ENCODE measurements at regions not wholly inside any gene's neighbourhood (a gene's known extent, or its start where the extent isn't known, plus 50 kb on each side); places are given as distances from the start of the nearest gene placed in this dataset.

DNA sequence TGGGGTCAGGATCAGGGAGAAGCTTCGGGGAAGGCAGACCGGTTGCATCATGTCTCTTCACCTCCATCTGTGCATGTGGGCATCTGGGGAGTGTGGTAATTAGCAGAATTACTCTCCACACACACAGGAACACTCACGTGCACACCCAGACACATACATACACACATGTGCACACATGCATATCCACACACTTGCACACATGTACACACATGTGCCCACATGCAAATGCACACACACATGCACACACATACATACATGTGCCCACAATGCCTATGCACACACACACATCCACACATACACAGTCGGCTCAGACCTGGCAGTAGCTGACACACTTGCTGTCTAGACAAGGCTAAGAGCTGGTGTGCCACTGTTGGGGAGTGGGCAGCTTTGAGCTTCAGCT lies 212.3 kb upstream of the PMEPA1 start:
- Histone ChIP-seq H3K4me3 (ENCODE audit: control insufficient read depth in 1 of 7, extremely low read depth in 1 of 7, insufficient read depth in 4 of 7, low read depth in 2 of 7, low read length in 6 of 7) (no peak overlapping the region), H3K4me1 (ENCODE audit: control extremely low read depth in 1 of 4, control insufficient read depth in 4 of 4, insufficient read depth in 4 of 4, low read length in 3 of 4) (peaks cover 0 to 9% (median 4%) of the 10 kb centered on the region in 4 experiments), H3K36me3 (ENCODE audit: control insufficient read depth in 4 of 4, insufficient read depth in 4 of 4, low read length in 3 of 4) (no peaks in the 10 kb centered on the region), H3K27ac (ENCODE audit: insufficient read depth in 1 of 2, low read depth in 1 of 2, low read length in 2 of 2, poor library complexity in 1 of 2, severe bottlenecking in 2 of 2) (no peak overlapping the region), H3K9me3 (ENCODE audit: control extremely low read depth in 1 of 5, control insufficient read depth in 4 of 5, insufficient read depth in 2 of 5, low read depth in 1 of 5, low read length in 4 of 5) (peaks cover 0 to 16% (median 4%) of the 10 kb centered on the region in 5 experiments), H3K27me3 (replicated peaks in 2 of 5; ENCODE audit: control insufficient read depth in 4 of 5, insufficient read depth in 5 of 5, low read length in 4 of 5) (no peaks in the 10 kb centered on the region)
- ChIA-PET POLR2A (no interaction called here), CTCF (no interaction called here)
- 83% methylated on average over 1 of the region's 4 CpGs for WGBS (ENCODE audit: insufficient coverage)
- peak in 2 of 3 donors; percentile 26 to 42 for DNase-seq

DNA sequence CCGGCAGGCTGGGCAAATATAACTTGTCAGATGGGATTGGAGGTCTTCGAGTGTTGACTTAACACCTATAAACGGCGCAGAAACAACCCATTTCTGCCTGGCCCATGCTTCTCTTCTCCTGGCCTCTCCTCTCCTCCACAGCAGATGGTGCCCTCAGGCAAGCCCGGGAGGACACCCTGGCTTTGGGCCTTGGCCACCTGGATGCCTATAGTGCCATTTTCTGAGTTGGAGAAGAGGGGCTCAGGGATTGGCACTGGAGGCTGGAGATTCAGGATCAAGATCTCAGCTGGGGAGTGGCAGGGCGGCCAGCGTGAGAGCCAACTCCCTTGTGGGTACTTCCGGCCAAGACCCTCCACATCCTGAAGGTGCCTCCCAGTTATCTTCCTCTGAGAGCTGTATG lies 211.9 kb upstream of the PMEPA1 start:
- no peak overlapping the region for H3K27ac ChIP-seq (ENCODE audit: insufficient read depth in 1 of 2, low read depth in 1 of 2, low read length in 2 of 2, poor library complexity in 1 of 2, severe bottlenecking in 2 of 2)
- 74% methylated on average over 8 of the region's 8 CpGs for WGBS (ENCODE audit: insufficient coverage)

DNA sequence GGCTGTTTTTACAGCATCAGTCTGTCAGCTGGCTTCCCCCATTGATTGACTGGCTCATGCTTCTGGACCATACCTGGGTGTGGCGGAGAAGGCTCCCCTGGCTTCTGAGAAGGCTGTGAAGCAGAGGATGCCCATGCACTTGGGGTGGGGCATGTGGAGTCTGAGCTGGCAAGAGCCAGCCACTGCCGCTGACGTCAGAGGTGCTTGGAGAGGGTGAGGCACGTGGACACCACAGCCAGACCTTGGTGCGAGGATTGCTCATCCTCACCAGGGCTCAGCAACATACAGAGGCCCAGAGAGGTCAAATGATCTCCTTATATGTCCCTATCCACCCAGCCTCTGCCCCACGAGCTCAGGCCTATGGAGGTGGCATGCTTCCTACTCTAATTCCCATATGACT lies 211.2 kb upstream of the PMEPA1 start:
- 88% methylated on average over 5 of the region's 6 CpGs for WGBS (ENCODE audit: insufficient coverage)
- Histone ChIP-seq H3K27me3 (replicated peaks in 2 of 5; ENCODE audit: control insufficient read depth in 4 of 5, insufficient read depth in 5 of 5, low read length in 4 of 5) (no peaks in the 10 kb centered on the region), H3K36me3 (ENCODE audit: control insufficient read depth in 4 of 4, insufficient read depth in 4 of 4, low read length in 3 of 4) (no peaks in the 10 kb centered on the region), H3K4me3 (ENCODE audit: control insufficient read depth in 1 of 7, extremely low read depth in 1 of 7, insufficient read depth in 4 of 7, low read depth in 2 of 7, low read length in 6 of 7) (no peak overlapping the region), H3K4me1 (ENCODE audit: control extremely low read depth in 1 of 4, control insufficient read depth in 4 of 4, insufficient read depth in 4 of 4, low read length in 3 of 4) (peaks cover 0 to 9% (median 4%) of the 10 kb centered on the region in 4 experiments), H3K27ac (ENCODE audit: insufficient read depth in 1 of 2, low read depth in 1 of 2, low read length in 2 of 2, poor library complexity in 1 of 2, severe bottlenecking in 2 of 2) (no peak overlapping the region), H3K9me3 (ENCODE audit: control extremely low read depth in 1 of 5, control insufficient read depth in 4 of 5, insufficient read depth in 2 of 5, low read depth in 1 of 5, low read length in 4 of 5) (peaks cover 0 to 6% (median under 1%) of the 10 kb centered on the region in 5 experiments)
- POLR2A ChIA-PET, result no interaction called here
- DNase-seq, result no peak
- CTCF ChIA-PET, result no interaction called here

More for the DNA sequence above, 211.9 kb upstream of the PMEPA1 start:
- Histone ChIP-seq H3K9me3 (ENCODE audit: control extremely low read depth in 1 of 5, control insufficient read depth in 4 of 5, insufficient read depth in 2 of 5, low read depth in 1 of 5, low read length in 4 of 5) (peaks cover 0 to 13% (median 4%) of the 10 kb centered on the region in 5 experiments), H3K36me3 (ENCODE audit: control insufficient read depth in 4 of 4, insufficient read depth in 4 of 4, low read length in 3 of 4) (no peaks in the 10 kb centered on the region), H3K4me1 (ENCODE audit: control extremely low read depth in 1 of 4, control insufficient read depth in 4 of 4, insufficient read depth in 4 of 4, low read length in 3 of 4) (peaks cover 0 to 9% (median 4%) of the 10 kb centered on the region in 4 experiments), H3K4me3 (ENCODE audit: control insufficient read depth in 1 of 7, extremely low read depth in 1 of 7, insufficient read depth in 4 of 7, low read depth in 2 of 7, low read length in 6 of 7) (no peak overlapping the region), H3K27me3 (replicated peaks in 2 of 5; ENCODE audit: control insufficient read depth in 4 of 5, insufficient read depth in 5 of 5, low read length in 4 of 5) (no peaks in the 10 kb centered on the region)
- no peak for DNase-seq
- CTCF ChIA-PET, result no interaction called here
- POLR2A ChIA-PET, result no interaction called here

DNA sequence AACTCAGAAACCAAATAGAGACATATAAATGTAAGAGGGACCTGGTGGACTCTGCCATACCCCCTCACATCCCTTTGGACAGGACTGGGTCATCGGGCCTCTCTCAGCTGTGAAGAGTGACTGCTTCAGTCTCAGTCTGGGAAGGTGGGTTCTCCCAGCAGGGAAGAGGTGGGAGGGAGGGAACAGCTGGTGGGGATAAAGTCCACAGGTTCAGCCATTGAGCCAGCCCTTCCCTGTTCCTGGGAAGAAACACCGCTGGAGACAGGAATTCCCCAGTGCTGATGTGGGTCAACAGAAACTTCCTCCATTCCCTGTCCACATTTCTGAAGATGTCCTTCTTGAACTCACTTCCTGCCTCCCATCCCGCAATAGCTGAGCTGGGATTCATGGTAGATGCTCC lies 209.2 kb upstream of the PMEPA1 start:
- Histone ChIP-seq H3K36me3 (ENCODE audit: control insufficient read depth in 4 of 4, insufficient read depth in 4 of 4, low read length in 3 of 4) (no peaks in the 10 kb centered on the region), H3K4me3 (ENCODE audit: control insufficient read depth in 1 of 7, extremely low read depth in 1 of 7, insufficient read depth in 4 of 7, low read depth in 2 of 7, low read length in 6 of 7) (no peak overlapping the region), H3K4me1 (ENCODE audit: control extremely low read depth in 1 of 4, control insufficient read depth in 4 of 4, insufficient read depth in 4 of 4, low read length in 3 of 4) (peaks cover 0 to 9% (median 4%) of the 10 kb centered on the region in 4 experiments), H3K27me3 (replicated peaks in 2 of 5; ENCODE audit: control insufficient read depth in 4 of 5, insufficient read depth in 5 of 5, low read length in 4 of 5) (no peaks in the 10 kb centered on the region), H3K9me3 (ENCODE audit: control extremely low read depth in 1 of 5, control insufficient read depth in 4 of 5, insufficient read depth in 2 of 5, low read depth in 1 of 5, low read length in 4 of 5) (no peaks in the 10 kb centered on the region), H3K27ac (ENCODE audit: insufficient read depth in 1 of 2, low read depth in 1 of 2, low read length in 2 of 2, poor library complexity in 1 of 2, severe bottlenecking in 2 of 2) (no peak overlapping the region)
- ChIA-PET POLR2A (no interaction called here), CTCF (interaction anchor here (0.7 to 1.5 kb wide), 3 partner anchors 11 to 13 kb away, joined by 3 to 4 read pairs (median 3); no protein-coding TSS in a partner anchor)
- 100% methylated on average over 2 of the region's 3 CpGs for WGBS (ENCODE audit: insufficient coverage)
- no peak for DNase-seq

DNA sequence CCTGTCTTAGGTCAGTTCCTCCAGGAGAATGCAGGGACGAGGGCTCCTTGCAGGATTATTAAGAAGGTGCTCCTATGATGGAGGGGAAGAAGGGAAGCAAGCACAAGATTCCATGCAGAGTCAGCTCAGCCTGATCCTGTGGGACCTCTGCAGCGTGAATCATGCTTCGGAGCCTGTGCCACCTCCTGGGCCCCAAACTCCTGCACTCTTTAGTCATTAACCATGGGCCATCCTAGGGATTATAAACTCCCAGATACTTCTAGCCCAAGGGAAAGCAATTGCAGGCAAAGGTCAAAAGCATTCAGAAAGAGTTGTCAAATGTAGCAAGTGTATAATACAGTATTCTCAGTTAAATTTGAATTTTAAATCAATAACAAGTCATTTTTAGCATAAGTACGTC lies 208.7 kb upstream of the PMEPA1 start:
- H3K36me3 ChIP-seq (ENCODE audit: control insufficient read depth in 4 of 4, insufficient read depth in 4 of 4, low read length in 3 of 4), result no peaks in the 10 kb centered on the region
- no peak for DNase-seq
- H3K9me3 ChIP-seq (ENCODE audit: control extremely low read depth in 1 of 5, control insufficient read depth in 4 of 5, insufficient read depth in 2 of 5, low read depth in 1 of 5, low read length in 4 of 5), result no peaks in the 10 kb centered on the region
- WGBS (ENCODE audit: insufficient coverage), result 100% methylated on average over 2 of the region's 4 CpGs
- no peak overlapping the region for H3K27ac ChIP-seq (ENCODE audit: insufficient read depth in 1 of 2, low read depth in 1 of 2, low read length in 2 of 2, poor library complexity in 1 of 2, severe bottlenecking in 2 of 2)
- ChIA-PET POLR2A (no interaction called here), CTCF (interaction anchor here (1.0 to 1.5 kb wide), 3 partner anchors 11 to 14 kb away, joined by 3 to 4 read pairs (median 4); no protein-coding TSS in a partner anchor)
- no peak overlapping the region for H3K4me3 ChIP-seq (ENCODE audit: control insufficient read depth in 1 of 7, extremely low read depth in 1 of 7, insufficient read depth in 4 of 7, low read depth in 2 of 7, low read length in 6 of 7)
- H3K4me1 ChIP-seq (ENCODE audit: control extremely low read depth in 1 of 4, control insufficient read depth in 4 of 4, insufficient read depth in 4 of 4, low read length in 3 of 4), result peaks cover 0 to 9% (median 4%) of the 10 kb centered on the region in 4 experiments
- no peaks in the 10 kb centered on the region for H3K27me3 ChIP-seq (replicated peaks in 2 of 5; ENCODE audit: control insufficient read depth in 4 of 5, insufficient read depth in 5 of 5, low read length in 4 of 5)

DNA sequence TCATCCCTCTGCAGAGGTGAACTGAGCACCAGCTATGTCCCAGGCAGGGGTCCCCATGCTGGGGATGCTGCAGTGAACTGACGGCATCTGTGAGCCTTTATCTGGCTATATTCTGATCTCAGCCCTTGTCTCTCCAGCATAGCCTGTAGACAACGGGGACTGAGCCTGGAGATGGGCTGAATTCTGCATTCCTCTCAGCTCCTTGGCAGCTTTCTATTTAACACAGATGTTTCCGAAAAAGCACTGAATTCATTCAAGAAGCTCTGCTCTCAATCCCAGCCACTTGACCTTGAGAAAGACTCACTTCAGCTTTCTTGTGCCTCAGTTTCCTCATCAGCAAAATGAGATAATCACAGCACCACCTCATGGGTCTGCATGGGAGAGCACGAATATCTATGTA lies 204.4 kb upstream of the PMEPA1 start:
- WGBS (ENCODE audit: insufficient coverage), result 87% methylated on average over 3 of the region's 4 CpGs
- Histone ChIP-seq H3K27me3 (replicated peaks in 2 of 5; ENCODE audit: control insufficient read depth in 4 of 5, insufficient read depth in 5 of 5, low read length in 4 of 5) (no peaks in the 10 kb centered on the region), H3K27ac (ENCODE audit: insufficient read depth in 1 of 2, low read depth in 1 of 2, low read length in 2 of 2, poor library complexity in 1 of 2, severe bottlenecking in 2 of 2) (no peak overlapping the region), H3K4me3 (ENCODE audit: control insufficient read depth in 1 of 7, extremely low read depth in 1 of 7, insufficient read depth in 4 of 7, low read depth in 2 of 7, low read length in 6 of 7) (no peak overlapping the region), H3K36me3 (ENCODE audit: control insufficient read depth in 4 of 4, insufficient read depth in 4 of 4, low read length in 3 of 4) (no peaks in the 10 kb centered on the region), H3K4me1 (ENCODE audit: control extremely low read depth in 1 of 4, control insufficient read depth in 4 of 4, insufficient read depth in 4 of 4, low read length in 3 of 4) (peaks cover 0 to 18% (median 14%) of the 10 kb centered on the region in 4 experiments), H3K9me3 (ENCODE audit: control extremely low read depth in 1 of 5, control insufficient read depth in 4 of 5, insufficient read depth in 2 of 5, low read depth in 1 of 5, low read length in 4 of 5) (no peaks in the 10 kb centered on the region)
- CTCF ChIA-PET, result no interaction called here
- DNase-seq, result no peak
- POLR2A ChIA-PET, result no interaction called here

DNA sequence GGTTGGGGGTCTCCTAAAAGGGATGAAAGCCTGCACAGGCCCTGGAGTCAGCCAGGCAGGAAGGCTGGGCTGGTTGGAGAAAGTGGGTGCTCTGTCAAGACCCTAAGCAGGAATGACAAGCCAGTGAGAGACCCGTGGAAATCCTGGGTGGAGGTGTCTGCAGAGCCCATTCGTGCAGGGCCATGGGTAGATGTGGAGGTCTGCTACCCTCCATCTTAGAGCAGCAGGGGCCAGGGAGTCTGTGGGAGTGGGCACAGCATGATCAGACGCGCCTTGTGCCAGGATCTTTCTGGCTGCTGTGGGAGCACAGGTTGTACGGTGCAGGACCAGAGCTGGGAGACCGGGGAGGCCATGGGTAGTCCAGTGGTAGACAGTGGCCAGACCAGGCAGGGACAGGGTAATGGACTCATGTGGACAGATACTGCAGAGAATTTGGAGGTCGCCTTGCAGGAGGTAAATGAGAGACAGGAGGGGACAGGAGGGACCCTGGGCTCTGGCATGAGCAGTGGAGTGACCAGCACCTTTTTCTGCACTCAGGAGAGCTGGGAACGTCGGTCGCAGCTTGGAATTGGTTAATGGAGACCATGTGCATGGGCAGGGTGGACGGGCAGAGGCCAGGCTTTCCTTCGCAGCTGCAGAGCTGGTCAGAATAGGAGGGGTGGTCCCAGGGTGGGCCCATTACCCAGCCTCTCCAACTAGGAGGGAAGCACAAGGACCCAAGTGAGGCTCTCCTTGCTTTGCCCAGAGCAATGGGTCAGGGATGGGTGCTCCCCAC lies 203.5 kb upstream of the PMEPA1 start:
- Histone ChIP-seq H3K9me3 (ENCODE audit: control extremely low read depth in 1 of 5, control insufficient read depth in 4 of 5, insufficient read depth in 2 of 5, low read depth in 1 of 5, low read length in 4 of 5) (no peaks in the 10 kb centered on the region), H3K4me3 (ENCODE audit: control insufficient read depth in 1 of 7, extremely low read depth in 1 of 7, insufficient read depth in 4 of 7, low read depth in 2 of 7, low read length in 6 of 7) (no peak overlapping the region), H3K27ac (ENCODE audit: insufficient read depth in 1 of 2, low read depth in 1 of 2, low read length in 2 of 2, poor library complexity in 1 of 2, severe bottlenecking in 2 of 2) (no peak overlapping the region), H3K27me3 (replicated peaks in 2 of 5; ENCODE audit: control insufficient read depth in 4 of 5, insufficient read depth in 5 of 5, low read length in 4 of 5) (no peaks in the 10 kb centered on the region), H3K36me3 (ENCODE audit: control insufficient read depth in 4 of 4, insufficient read depth in 4 of 4, low read length in 3 of 4) (no peaks in the 10 kb centered on the region), H3K4me1 (ENCODE audit: control extremely low read depth in 1 of 4, control insufficient read depth in 4 of 4, insufficient read depth in 4 of 4, low read length in 3 of 4) (peaks cover 0 to 26% (median 17%) of the 10 kb centered on the region in 4 experiments)
- WGBS (ENCODE audit: insufficient coverage), result 95% methylated on average over 12 of the region's 12 CpGs
- ChIA-PET POLR2A (no interaction called here), CTCF (no interaction called here)
- no peak for DNase-seq

Data from common myeloid progenitor, CD34-positive (primary cell).